Tibial nerve (tissue), 3 donors: ENCODE measurements at regions not wholly inside any gene's neighbourhood (a gene's known extent, or its start where the extent isn't known, plus 50 kb on each side); places are given as distances from the start of the nearest gene placed in this dataset.

Experiments
- POLR2A ChIP-seq, 2 donors: fragments of 450-650 bp; IDR thresholded peaks; one replicate each; pipeline ENCODE4 v1.6.1; 2017; ENCODE audit warnings: antibody characterized with exemption in 2 of 2, mild to moderate bottlenecking in 2 of 2, moderate library complexity in 2 of 2
- TF ChIP-seq, protein P1 (sequence below), 5 experiments: fragments of 200-600 bp in 3 of 5; fragments of 450-650 bp in 2 of 5; sonication (generic) in 3 of 5; IDR thresholded peaks; one replicate each; pipeline ENCODE4 v1.5.1; 2016 to 2019; ENCODE audit warnings: antibody characterized with exemption in 5 of 5, mild to moderate bottlenecking in 3 of 5, moderate library complexity in 2 of 5

GRCh38 chr12:90010089-90010488 lies 301.5 kb upstream of the ATP2B1 start:
- no peak for TF ChIP-seq POLR2A (IDR thresholded peaks at IDR 0.05)
- TF ChIP-seq, protein P1, sequence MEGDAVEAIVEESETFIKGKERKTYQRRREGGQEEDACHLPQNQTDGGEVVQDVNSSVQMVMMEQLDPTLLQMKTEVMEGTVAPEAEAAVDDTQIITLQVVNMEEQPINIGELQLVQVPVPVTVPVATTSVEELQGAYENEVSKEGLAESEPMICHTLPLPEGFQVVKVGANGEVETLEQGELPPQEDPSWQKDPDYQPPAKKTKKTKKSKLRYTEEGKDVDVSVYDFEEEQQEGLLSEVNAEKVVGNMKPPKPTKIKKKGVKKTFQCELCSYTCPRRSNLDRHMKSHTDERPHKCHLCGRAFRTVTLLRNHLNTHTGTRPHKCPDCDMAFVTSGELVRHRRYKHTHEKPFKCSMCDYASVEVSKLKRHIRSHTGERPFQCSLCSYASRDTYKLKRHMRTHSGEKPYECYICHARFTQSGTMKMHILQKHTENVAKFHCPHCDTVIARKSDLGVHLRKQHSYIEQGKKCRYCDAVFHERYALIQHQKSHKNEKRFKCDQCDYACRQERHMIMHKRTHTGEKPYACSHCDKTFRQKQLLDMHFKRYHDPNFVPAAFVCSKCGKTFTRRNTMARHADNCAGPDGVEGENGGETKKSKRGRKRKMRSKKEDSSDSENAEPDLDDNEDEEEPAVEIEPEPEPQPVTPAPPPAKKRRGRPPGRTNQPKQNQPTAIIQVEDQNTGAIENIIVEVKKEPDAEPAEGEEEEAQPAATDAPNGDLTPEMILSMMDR (IDR thresholded peaks at IDR 0.05) = no peak
